Central memory CD8-positive, alpha-beta T cell (primary cell): ENCODE measurements at regions not wholly inside any gene's neighbourhood (a gene's known extent, or its start where the extent isn't known, plus 50 kb on each side); places are given as distances from the start of the nearest gene placed in this dataset.
A peak's percentile ranks its signal among the peaks of the same experiment; 100 is the strongest.
"Not testable (repeated sequence)": the region's sequence is repeated elsewhere in the genome, so short reads cannot be mapped to it uniquely, and the experiment has no call there.

ENCODE experiments used
- ATAC-seq: fragments of 150-1000 bp; cut with Tn5 transposase; replicated peaks from 2 replicates; pipeline ENCODE4 v1.10.0; 2022; ENCODE audit warnings: mild to moderate bottlenecking, moderate FRiP score, moderate number of reproducible peaks; ENCODE audit not compliant: poor library complexity, severe bottlenecking; ENCODE audit errors: extremely low read depth
- DNase-seq, 2 donors: peaks; one replicate each; pipeline ENCODE4 v3.0.0; 2021; ENCODE audit warnings: low spot score in 2 of 2
- H3K27ac Mint-ChIP-seq: one replicate; pipeline ENCODE4 v1.8.0; 2022; ENCODE audit warnings: low read depth, mild to moderate bottlenecking, moderate library complexity, mixed read lengths
- H3K27me3 Mint-ChIP-seq: one replicate; pipeline ENCODE4 v1.8.0; 2022; ENCODE audit warnings: mixed read lengths
- H3K36me3 Mint-ChIP-seq: one replicate; pipeline ENCODE4 v1.8.0; 2022; ENCODE audit warnings: mild to moderate bottlenecking, moderate library complexity, mixed read lengths; ENCODE audit not compliant: insufficient read depth
- H3K4me1 Mint-ChIP-seq: one replicate; pipeline ENCODE4 v1.8.0; 2022; ENCODE audit warnings: mixed read lengths
- H3K4me3 Mint-ChIP-seq: one replicate; pipeline ENCODE4 v1.8.0; 2022; ENCODE audit warnings: mild to moderate bottlenecking, moderate library complexity, mixed read lengths
- H3K9me3 Mint-ChIP-seq: one replicate; pipeline ENCODE4 v1.8.0; 2022; ENCODE audit warnings: mixed read lengths

DNA sequence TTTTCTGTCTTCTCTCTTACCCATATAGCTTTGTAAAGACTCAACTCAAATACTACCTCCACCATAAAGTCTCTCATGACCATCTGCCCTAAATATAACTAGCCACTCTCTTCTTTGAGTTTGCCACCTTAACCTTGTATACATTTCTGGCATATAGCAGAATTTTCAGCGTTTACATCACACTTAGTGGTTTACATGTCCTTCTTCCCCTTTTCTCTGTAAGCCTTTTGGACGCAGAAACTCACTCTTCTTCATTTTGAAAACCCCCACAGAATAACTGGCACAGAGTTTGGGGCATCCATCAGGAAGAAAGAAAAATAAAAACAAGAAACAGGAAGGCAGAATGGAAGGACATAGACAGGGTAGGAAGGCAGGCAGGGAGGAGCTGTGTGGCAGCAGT is 131.8 kb upstream of the DUSP10 start:
- Mint-ChIP-seq H3K9me3 (no peaks in the 10 kb centered on the region), H3K27ac (no peak overlapping the region), H3K36me3 (no peaks in the 10 kb centered on the region), H3K27me3 (no peaks in the 10 kb centered on the region), H3K4me3 (no peak overlapping the region), H3K4me1 (no peaks in the 10 kb centered on the region)
- no peak for ATAC-seq
- DNase-seq, result no peak

DNA sequence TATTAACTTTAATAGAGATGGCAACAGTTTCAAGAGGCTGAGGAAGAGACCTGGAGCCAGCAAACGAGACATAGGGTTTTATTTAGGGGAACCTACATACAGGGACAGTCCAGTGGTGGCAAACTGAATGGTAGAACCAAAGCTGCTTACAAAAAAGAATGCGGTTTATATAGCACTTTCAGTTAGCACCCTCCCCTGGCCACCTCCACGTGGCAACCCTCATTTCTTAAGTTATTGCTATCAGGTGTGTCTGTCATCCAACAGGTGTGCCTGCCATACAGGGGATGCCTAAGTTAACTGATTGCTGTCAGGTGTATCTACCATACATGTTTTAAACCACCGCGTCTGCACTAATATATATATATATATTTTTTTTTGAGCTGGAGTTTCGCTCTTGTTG is 129.2 kb upstream of the DUSP10 start:
- no peaks in the 10 kb centered on the region for H3K4me1 Mint-ChIP-seq
- no peaks in the 10 kb centered on the region for H3K27me3 Mint-ChIP-seq
- H3K4me3 Mint-ChIP-seq, result no peak overlapping the region
- ATAC-seq (no peak), DNase-seq (no peak)
- peaks cover 2% of the 10 kb centered on the region for H3K36me3 Mint-ChIP-seq
- no peak overlapping the region for H3K27ac Mint-ChIP-seq
- H3K9me3 Mint-ChIP-seq, result no peaks in the 10 kb centered on the region

GRCh38 chr1:221869779-221870178 is 127.9 kb upstream of the DUSP10 start:
- H3K27me3 Mint-ChIP-seq, result no peaks in the 10 kb centered on the region
- H3K4me1 Mint-ChIP-seq, result no peaks in the 10 kb centered on the region
- DNase-seq, result no peak
- H3K9me3 Mint-ChIP-seq, result no peaks in the 10 kb centered on the region
- H3K27ac Mint-ChIP-seq, result no peak overlapping the region
- no peak overlapping the region for H3K4me3 Mint-ChIP-seq
- ATAC-seq, result no peak
- H3K36me3 Mint-ChIP-seq, result peaks cover 2% of the 10 kb centered on the region

GRCh38 chr1:221868593-221869303 is 126.9 kb upstream of the DUSP10 start:
- DNase-seq, result no peak
- H3K4me3 Mint-ChIP-seq, result no peak overlapping the region
- ATAC-seq, result no peak
- H3K27ac Mint-ChIP-seq, result no peak overlapping the region
- H3K9me3 Mint-ChIP-seq, result no peaks in the 10 kb centered on the region
- H3K36me3 Mint-ChIP-seq, result peaks cover 2% of the 10 kb centered on the region
- no peaks in the 10 kb centered on the region for H3K27me3 Mint-ChIP-seq
- H3K4me1 Mint-ChIP-seq, result no peaks in the 10 kb centered on the region

DNA sequence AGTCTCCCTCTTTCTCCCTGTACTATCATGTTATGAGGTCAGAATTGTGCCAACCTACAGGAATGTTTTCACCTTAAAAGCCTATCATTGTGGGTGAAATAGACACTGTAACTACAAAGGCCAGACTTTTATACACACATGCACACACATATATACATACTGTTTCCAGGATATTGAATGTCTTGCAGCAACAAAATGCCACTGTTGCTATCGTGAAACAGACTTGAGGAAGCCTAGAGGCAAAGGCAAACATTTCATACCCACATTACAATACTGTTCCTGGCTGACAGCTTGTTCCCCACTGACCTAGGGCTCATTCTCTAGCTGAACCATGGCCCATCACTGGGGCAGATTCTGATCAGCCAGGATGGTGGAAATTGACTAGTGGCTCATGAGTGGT is 125.1 kb upstream of the DUSP10 start:
- no peaks in the 10 kb centered on the region for H3K4me1 Mint-ChIP-seq
- no peaks in the 10 kb centered on the region for H3K9me3 Mint-ChIP-seq

GRCh38 chr1:221865808-221866207 is 123.9 kb upstream of the DUSP10 start:
- Mint-ChIP-seq H3K9me3 (no peaks in the 10 kb centered on the region), H3K27ac (no peak overlapping the region), H3K4me1 (no peaks in the 10 kb centered on the region), H3K36me3 (peaks cover 2% of the 10 kb centered on the region), H3K4me3 (no peak overlapping the region), H3K27me3 (no peaks in the 10 kb centered on the region)
- DNase-seq, result no peak
- no peak for ATAC-seq

More for the DNA sequence above, 125.1 kb upstream of the DUSP10 start:
- no peak for DNase-seq
- no peaks in the 10 kb centered on the region for H3K27me3 Mint-ChIP-seq
- H3K4me3 Mint-ChIP-seq, result no peak overlapping the region
- H3K27ac Mint-ChIP-seq, result no peak overlapping the region
- no peak for ATAC-seq
- H3K36me3 Mint-ChIP-seq, result peaks cover 2% of the 10 kb centered on the region

GRCh38 chr1:221863635-221864034 is 121.7 kb upstream of the DUSP10 start:
- no peaks in the 10 kb centered on the region for H3K27me3 Mint-ChIP-seq
- no peak overlapping the region for H3K27ac Mint-ChIP-seq
- H3K36me3 Mint-ChIP-seq, result peaks cover 3% of the 10 kb centered on the region
- no peaks in the 10 kb centered on the region for H3K9me3 Mint-ChIP-seq
- no peaks in the 10 kb centered on the region for H3K4me1 Mint-ChIP-seq
- H3K4me3 Mint-ChIP-seq, result no peak overlapping the region
- DNase-seq, result no peak
- ATAC-seq, result no peak

GRCh38 chr1:221862971-221863370 is 121.1 kb upstream of the DUSP10 start:
- Mint-ChIP-seq H3K27ac (no peak overlapping the region), H3K4me1 (no peaks in the 10 kb centered on the region), H3K36me3 (peaks cover 3% of the 10 kb centered on the region), H3K27me3 (no peaks in the 10 kb centered on the region), H3K4me3 (no peak overlapping the region), H3K9me3 (no peaks in the 10 kb centered on the region)
- DNase-seq (no peak), ATAC-seq (no peak)

DNA sequence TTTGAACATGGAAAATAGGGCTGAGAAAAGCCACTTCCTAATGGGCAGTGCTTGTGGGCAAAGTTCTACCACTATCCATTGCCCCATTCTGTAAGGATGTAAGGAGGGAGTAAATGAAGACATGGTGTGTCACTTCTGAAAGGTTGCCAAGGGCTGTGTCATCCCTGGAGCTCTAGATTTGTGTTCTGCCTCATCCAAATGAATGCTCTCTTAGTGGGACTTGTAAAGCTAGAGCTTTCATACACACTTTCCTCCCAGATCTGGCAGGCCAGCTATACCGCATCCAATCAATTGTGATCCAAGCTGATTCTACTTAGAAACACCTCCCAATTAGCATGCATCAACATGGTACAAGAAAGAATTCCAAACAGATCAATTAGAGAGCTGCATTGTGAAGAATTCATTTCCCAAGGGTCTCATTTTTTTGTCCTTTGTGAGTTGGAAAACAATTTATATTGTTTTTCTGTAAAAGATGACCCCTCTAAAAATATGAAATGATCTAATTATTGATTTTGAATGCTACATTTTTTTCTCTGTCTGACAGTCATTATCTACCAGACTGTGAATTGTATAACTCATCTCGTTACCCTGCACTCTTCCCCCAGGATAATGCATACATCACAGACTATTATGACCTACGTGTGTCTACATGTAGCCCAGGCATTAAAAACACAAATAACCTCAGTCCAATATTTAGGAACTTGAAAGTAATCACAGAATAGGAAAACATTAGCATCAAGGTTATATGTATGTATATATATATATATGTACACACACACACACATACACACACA is 117.1 kb upstream of the DUSP10 start:
- Mint-ChIP-seq H3K9me3 (no peaks in the 10 kb centered on the region), H3K4me3 (no peak overlapping the region), H3K27me3 (no peaks in the 10 kb centered on the region), H3K4me1 (no peaks in the 10 kb centered on the region), H3K27ac (no peak overlapping the region), H3K36me3 (peaks cover 3% of the 10 kb centered on the region)
- DNase-seq (no peak), ATAC-seq (no peak)

- H3K4me3 Mint-ChIP-seq, H3K27me3 Mint-ChIP-seq, H3K36me3 Mint-ChIP-seq, H3K9me3 Mint-ChIP-seq, DNase-seq, H3K27ac Mint-ChIP-seq, H3K4me1 Mint-ChIP-seq: not testable (repeated sequence)
- peak; percentile 14 for ATAC-seq
Observed at GRCh38 chr1:221857094-221857444, 115.2 kb upstream of the DUSP10 start.

DNA sequence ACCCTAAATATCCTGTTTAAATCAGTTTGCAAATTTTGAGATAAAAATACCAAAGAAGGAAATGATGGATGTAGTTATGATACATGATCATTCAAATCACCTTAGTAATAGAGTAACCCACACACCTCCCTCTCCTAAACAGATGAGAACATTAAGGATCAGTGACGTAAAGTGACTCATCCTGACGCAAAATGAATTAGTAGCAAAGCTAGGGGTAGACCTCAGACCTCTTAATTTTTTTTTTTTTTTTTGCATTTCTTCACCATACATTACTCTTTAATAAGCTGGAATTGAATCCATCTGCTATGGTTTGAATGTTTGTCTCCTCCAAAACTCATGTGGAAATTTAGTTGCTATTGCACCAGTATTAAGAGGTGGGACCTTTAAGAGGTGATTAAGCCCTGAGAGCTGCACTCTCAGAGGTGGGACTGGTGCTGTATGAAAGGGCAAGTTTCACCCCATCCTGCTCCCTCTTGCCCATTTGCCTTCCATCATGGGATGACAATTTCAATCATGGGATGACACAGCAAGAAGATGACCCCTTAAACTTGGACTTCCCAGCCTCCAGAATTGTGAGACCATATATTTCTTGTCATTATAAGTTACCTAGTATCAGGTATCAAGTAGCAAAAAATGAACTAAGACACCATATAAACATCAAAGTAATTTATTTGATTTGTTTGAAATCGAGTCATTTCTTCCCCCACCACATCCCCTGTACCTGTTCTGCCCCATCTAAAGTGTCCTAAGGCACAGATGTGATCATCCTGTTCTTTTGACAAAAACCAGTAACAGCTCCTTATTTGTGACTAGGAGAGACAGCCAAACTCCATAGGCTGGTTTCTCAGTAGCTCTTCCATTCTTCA is 114.6 kb upstream of the DUSP10 start:
- ATAC-seq (peak; percentile 19), DNase-seq (no peak)
- Mint-ChIP-seq H3K4me1 (no peaks in the 10 kb centered on the region), H3K9me3 (no peaks in the 10 kb centered on the region), H3K4me3 (no peak overlapping the region), H3K27me3 (no peaks in the 10 kb centered on the region), H3K27ac (no peak overlapping the region), H3K36me3 (peaks cover 3% of the 10 kb centered on the region)

DNA sequence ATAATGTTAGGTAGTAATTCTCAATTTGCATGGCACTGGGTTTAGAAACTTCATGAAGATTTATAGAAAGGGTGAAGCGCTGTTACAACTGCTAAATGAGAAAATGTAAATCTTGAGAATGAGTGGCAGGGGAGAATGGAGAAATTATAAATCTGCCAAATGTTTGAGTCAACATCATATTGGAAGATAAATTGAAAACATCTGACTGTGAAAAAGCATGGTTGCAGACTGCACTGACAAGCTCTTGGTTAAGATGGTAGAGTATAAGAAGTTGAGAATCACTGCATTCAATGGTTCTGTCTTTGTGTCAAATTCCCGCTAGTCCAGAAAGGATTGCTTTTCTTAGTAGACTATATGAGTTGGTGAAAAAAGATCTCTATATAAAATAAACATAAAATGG is 113.3 kb upstream of the DUSP10 start:
- DNase-seq (no peak), ATAC-seq (no peak)
- Mint-ChIP-seq H3K4me3 (no peak overlapping the region), H3K27me3 (no peaks in the 10 kb centered on the region), H3K9me3 (no peaks in the 10 kb centered on the region), H3K36me3 (peaks cover 3% of the 10 kb centered on the region), H3K27ac (no peak overlapping the region), H3K4me1 (no peaks in the 10 kb centered on the region)
